ENCODE measurements at regions not wholly inside any gene's neighbourhood (a gene's known extent, or its start where the extent isn't known, plus 50 kb on each side); places are given as distances from the start of the nearest gene placed in this dataset.

- no peak overlapping the region for H3K4me3 ChIP-seq (ENCODE audit: control insufficient read depth, low read depth, low read length)
- DNase-seq (ENCODE audit: low read depth) = no peak
- TF ChIP-seq CTCF (conservative IDR thresholded peaks at IDR 0.05; ENCODE audit: control insufficient read depth, insufficient read depth, low read depth, low read length) = no peak
Observed at GRCh38 chr15:29544513-29545128, 275.0 kb upstream of the NSMCE3 start.

GRCh38 chr15:29542994-29543393, 273.4 kb upstream of the NSMCE3 start:
- TF ChIP-seq CTCF (conservative IDR thresholded peaks at IDR 0.05; ENCODE audit: control insufficient read depth, insufficient read depth, low read depth, low read length) = no peak
- no peak overlapping the region for H3K4me3 ChIP-seq (ENCODE audit: control insufficient read depth, low read depth, low read length)
- no peak for DNase-seq (ENCODE audit: low read depth)

- no peak for DNase-seq (ENCODE audit: low read depth)
- no peak overlapping the region for H3K4me3 ChIP-seq (ENCODE audit: control insufficient read depth, low read depth, low read length)
- TF ChIP-seq CTCF (conservative IDR thresholded peaks at IDR 0.05; ENCODE audit: control insufficient read depth, insufficient read depth, low read depth, low read length) = no peak
Observed at GRCh38 chr15:29541309-29541708, 271.7 kb upstream of the NSMCE3 start.

GRCh38 chr15:29540479-29540878, 270.9 kb upstream of the NSMCE3 start:
- no peak overlapping the region for H3K4me3 ChIP-seq (ENCODE audit: control insufficient read depth, low read depth, low read length)
- no peak for DNase-seq (ENCODE audit: low read depth)
- TF ChIP-seq CTCF (conservative IDR thresholded peaks at IDR 0.05; ENCODE audit: control insufficient read depth, insufficient read depth, low read depth, low read length) = no peak

GRCh38 chr15:29539736-29540135, 270.1 kb upstream of the NSMCE3 start:
- no peak overlapping the region for H3K4me3 ChIP-seq (ENCODE audit: control insufficient read depth, low read depth, low read length)
- DNase-seq (ENCODE audit: low read depth) = no peak
- no peak for TF ChIP-seq CTCF (conservative IDR thresholded peaks at IDR 0.05; ENCODE audit: control insufficient read depth, insufficient read depth, low read depth, low read length)

- no peak for TF ChIP-seq CTCF (conservative IDR thresholded peaks at IDR 0.05; ENCODE audit: control insufficient read depth, insufficient read depth, low read depth, low read length)
- no peak for DNase-seq (ENCODE audit: low read depth)
- H3K4me3 ChIP-seq (ENCODE audit: control insufficient read depth, low read depth, low read length) = no peak overlapping the region
Observed at GRCh38 chr15:29538044-29538443, 268.4 kb upstream of the NSMCE3 start.

GRCh38 chr15:29535952-29536351, 266.3 kb upstream of the NSMCE3 start:
- no peak for TF ChIP-seq CTCF (conservative IDR thresholded peaks at IDR 0.05; ENCODE audit: control insufficient read depth, insufficient read depth, low read depth, low read length)
- no peak overlapping the region for H3K4me3 ChIP-seq (ENCODE audit: control insufficient read depth, low read depth, low read length)
- DNase-seq (ENCODE audit: low read depth) = no peak

Measured in fibroblast of mammary gland (primary cell).